OCI-LY3 (cell line): ENCODE measurements at regions not wholly inside any gene's neighbourhood (a gene's known extent, or its start where the extent isn't known, plus 50 kb on each side); places are given as distances from the start of the nearest gene placed in this dataset.

ENCODE experiments used
- EZH2phosphoT487 ChIP-seq: fragments of 200-600 bp; shearing (Covaris generic); IDR thresholded peaks from 2 replicates; pipeline ENCODE4 v1.6.1; 2018; ENCODE audit warnings: antibody characterized with exemption, mixed run types, low read depth
- TF ChIP-seq, protein P1 (sequence below): fragments of 200-600, 300-600 bp; sonication (generic); IDR thresholded peaks from 2 replicates; pipeline ENCODE4 v1.5.1; 2014; ENCODE audit warnings: antibody characterized with exemption, low read length, low read depth

DNA sequence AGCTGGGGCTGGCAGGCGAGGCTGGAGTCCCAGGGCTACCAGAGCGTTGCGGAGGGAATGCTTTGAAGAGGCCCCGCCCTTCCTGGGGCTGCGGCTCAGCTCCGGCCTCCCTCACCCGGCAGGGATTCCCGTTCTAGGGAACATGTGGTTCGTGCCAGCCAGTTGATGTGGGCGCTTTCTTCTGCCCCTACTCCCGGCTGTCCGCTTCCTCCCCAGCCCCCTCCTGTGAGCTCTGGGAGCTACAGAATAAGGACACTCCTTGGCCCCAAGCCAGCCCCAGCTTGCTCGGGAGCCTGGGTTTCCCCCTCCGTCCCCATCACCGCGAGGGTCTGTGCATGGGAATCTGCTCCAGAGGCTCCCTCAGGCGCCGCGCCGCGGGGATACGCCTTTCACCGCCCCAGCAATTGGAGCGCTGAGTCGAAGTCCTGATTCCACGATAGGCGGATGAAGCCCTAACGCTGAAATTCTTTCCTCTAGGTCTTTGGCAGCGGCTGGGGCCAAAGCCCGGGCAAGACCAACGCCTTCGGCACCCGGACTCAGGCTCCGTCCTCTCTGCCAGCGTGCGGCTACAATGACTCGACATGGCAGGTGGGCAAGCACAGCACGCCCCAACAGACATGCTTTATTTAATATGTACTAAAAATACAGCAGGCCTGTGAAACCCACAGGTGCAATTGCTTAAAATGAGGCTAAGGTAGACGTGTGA lies 69.5 kb downstream of the KLF15 start:
- TF ChIP-seq, protein P1, sequence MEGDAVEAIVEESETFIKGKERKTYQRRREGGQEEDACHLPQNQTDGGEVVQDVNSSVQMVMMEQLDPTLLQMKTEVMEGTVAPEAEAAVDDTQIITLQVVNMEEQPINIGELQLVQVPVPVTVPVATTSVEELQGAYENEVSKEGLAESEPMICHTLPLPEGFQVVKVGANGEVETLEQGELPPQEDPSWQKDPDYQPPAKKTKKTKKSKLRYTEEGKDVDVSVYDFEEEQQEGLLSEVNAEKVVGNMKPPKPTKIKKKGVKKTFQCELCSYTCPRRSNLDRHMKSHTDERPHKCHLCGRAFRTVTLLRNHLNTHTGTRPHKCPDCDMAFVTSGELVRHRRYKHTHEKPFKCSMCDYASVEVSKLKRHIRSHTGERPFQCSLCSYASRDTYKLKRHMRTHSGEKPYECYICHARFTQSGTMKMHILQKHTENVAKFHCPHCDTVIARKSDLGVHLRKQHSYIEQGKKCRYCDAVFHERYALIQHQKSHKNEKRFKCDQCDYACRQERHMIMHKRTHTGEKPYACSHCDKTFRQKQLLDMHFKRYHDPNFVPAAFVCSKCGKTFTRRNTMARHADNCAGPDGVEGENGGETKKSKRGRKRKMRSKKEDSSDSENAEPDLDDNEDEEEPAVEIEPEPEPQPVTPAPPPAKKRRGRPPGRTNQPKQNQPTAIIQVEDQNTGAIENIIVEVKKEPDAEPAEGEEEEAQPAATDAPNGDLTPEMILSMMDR, result no peak
- no peak for TF ChIP-seq EZH2phosphoT487
